Neural cell (in vitro differentiated cells): ENCODE measurements at regions not wholly inside any gene's neighbourhood (a gene's known extent, or its start where the extent isn't known, plus 50 kb on each side); places are given as distances from the start of the nearest gene placed in this dataset.

Source experiments
- EZH2 ChIP-seq: fragments of 200-600, 300-800 bp; shearing (Covaris generic), sonication (generic); IDR thresholded peaks from 2 replicates; pipeline ENCODE4 v1.6.1; 2014; ENCODE audit warnings: antibody characterized with exemption, low read length, borderline replicate concordance, mild to moderate bottlenecking; ENCODE audit not compliant: insufficient read depth, poor library complexity, severe bottlenecking
- TF ChIP-seq, protein P1 (sequence below): IDR thresholded peaks from 2 replicates; pipeline ENCODE4 v1.6.1; 2012; ENCODE audit warnings: borderline replicate concordance
- TF ChIP-seq, protein P2 (sequence below): fragments of 450-650 bp; IDR thresholded peaks from 2 replicates; pipeline ENCODE4 v1.5.1; 2014; ENCODE audit warnings: antibody characterized with exemption, mild to moderate bottlenecking, moderate library complexity; ENCODE audit not compliant: poor library complexity, severe bottlenecking

DNA sequence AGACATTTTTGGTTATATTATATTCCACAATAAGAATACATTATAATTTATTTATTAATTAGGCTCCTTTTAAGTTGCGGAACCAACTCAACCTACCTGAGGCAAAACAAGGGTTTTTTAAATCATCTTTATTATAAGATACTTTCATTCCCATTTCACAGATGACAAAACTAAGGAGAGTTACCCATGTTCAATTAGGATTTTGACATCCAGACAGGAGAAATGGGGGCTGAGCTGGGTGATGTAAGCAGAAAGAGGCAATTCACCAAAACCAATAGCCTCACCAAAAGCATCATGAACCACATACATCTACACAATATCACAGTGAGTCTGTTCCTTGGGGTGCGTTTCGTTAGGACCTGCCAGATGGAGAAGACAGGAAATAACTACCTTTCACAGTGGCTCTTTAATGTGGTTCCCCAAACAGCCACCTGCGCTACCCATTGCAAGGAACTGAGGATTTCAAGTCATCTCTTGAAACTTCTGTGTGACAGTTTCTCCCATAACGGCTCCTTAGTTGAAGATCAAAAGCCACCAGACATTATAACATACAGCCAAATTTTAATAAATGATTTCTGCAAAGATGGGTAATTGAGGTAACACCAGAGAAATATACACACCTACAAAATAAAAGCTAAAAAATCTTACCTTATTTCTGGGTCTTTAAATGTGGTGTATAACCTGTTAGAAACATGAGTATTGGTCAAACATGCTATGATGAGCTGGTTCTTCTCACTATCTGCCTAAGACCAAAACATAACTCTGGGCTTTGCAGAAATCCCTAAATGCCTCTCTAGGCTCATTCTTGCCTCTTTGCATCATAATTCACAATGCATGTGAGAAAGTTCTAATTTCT lies 190.6 kb upstream of the LEF1 start:
- TF ChIP-seq EZH2 = no peak
- TF ChIP-seq, protein P1, sequence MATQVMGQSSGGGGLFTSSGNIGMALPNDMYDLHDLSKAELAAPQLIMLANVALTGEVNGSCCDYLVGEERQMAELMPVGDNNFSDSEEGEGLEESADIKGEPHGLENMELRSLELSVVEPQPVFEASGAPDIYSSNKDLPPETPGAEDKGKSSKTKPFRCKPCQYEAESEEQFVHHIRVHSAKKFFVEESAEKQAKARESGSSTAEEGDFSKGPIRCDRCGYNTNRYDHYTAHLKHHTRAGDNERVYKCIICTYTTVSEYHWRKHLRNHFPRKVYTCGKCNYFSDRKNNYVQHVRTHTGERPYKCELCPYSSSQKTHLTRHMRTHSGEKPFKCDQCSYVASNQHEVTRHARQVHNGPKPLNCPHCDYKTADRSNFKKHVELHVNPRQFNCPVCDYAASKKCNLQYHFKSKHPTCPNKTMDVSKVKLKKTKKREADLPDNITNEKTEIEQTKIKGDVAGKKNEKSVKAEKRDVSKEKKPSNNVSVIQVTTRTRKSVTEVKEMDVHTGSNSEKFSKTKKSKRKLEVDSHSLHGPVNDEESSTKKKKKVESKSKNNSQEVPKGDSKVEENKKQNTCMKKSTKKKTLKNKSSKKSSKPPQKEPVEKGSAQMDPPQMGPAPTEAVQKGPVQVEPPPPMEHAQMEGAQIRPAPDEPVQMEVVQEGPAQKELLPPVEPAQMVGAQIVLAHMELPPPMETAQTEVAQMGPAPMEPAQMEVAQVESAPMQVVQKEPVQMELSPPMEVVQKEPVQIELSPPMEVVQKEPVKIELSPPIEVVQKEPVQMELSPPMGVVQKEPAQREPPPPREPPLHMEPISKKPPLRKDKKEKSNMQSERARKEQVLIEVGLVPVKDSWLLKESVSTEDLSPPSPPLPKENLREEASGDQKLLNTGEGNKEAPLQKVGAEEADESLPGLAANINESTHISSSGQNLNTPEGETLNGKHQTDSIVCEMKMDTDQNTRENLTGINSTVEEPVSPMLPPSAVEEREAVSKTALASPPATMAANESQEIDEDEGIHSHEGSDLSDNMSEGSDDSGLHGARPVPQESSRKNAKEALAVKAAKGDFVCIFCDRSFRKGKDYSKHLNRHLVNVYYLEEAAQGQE = no peak
- TF ChIP-seq, protein P2, sequence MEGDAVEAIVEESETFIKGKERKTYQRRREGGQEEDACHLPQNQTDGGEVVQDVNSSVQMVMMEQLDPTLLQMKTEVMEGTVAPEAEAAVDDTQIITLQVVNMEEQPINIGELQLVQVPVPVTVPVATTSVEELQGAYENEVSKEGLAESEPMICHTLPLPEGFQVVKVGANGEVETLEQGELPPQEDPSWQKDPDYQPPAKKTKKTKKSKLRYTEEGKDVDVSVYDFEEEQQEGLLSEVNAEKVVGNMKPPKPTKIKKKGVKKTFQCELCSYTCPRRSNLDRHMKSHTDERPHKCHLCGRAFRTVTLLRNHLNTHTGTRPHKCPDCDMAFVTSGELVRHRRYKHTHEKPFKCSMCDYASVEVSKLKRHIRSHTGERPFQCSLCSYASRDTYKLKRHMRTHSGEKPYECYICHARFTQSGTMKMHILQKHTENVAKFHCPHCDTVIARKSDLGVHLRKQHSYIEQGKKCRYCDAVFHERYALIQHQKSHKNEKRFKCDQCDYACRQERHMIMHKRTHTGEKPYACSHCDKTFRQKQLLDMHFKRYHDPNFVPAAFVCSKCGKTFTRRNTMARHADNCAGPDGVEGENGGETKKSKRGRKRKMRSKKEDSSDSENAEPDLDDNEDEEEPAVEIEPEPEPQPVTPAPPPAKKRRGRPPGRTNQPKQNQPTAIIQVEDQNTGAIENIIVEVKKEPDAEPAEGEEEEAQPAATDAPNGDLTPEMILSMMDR = no peak
